ENCODE measurements at regions not wholly inside any gene's neighbourhood (a gene's known extent, or its start where the extent isn't known, plus 50 kb on each side); places are given as distances from the start of the nearest gene placed in this dataset.

GRCh38 chr15:97837896-97838295, 122.6 kb upstream of the ARRDC4 start:
- TF ChIP-seq REST (IDR thresholded peaks at IDR 0.05; ENCODE audit: low read depth) (no peak), EGR1 (IDR thresholded peaks at IDR 0.05) (no peak), RAD21 (IDR thresholded peaks at IDR 0.05; ENCODE audit: low read depth) (no peak), ZBTB7A (IDR thresholded peaks at IDR 0.05; ENCODE audit: low read depth) (no peak), MAX (IDR thresholded peaks at IDR 0.05) (no peak), TAF1 (IDR thresholded peaks at IDR 0.05; ENCODE audit: low read depth) (no peak), CEBPB (IDR thresholded peaks at IDR 0.05) (no peak), TEAD4 (IDR thresholded peaks at IDR 0.05) (no peak), FOXM1 (IDR thresholded peaks at IDR 0.05; ENCODE audit: borderline replicate concordance, low read depth) (no peak), YY1 (IDR thresholded peaks at IDR 0.05; ENCODE audit: low read depth) (no peak), CREB1 (IDR thresholded peaks at IDR 0.05; ENCODE audit: low read depth) (no peak), NFIC (IDR thresholded peaks at IDR 0.05) (no peak), TCF12 (IDR thresholded peaks at IDR 0.05; ENCODE audit: low read depth) (no peak), USF1 (IDR thresholded peaks at IDR 0.05) (no peak), EP300 (IDR thresholded peaks at IDR 0.05; ENCODE audit: borderline replicate concordance) (no peak)

GRCh38 chr15:97838606-97839210, 121.8 kb upstream of the ARRDC4 start:
- TF ChIP-seq TAF1 (IDR thresholded peaks at IDR 0.05; ENCODE audit: low read depth) (no peak), EP300 (IDR thresholded peaks at IDR 0.05; ENCODE audit: borderline replicate concordance) (no peak), RAD21 (IDR thresholded peaks at IDR 0.05; ENCODE audit: low read depth) (no peak), REST (IDR thresholded peaks at IDR 0.05; ENCODE audit: low read depth) (no peak), USF1 (IDR thresholded peaks at IDR 0.05) (no peak)

DNA sequence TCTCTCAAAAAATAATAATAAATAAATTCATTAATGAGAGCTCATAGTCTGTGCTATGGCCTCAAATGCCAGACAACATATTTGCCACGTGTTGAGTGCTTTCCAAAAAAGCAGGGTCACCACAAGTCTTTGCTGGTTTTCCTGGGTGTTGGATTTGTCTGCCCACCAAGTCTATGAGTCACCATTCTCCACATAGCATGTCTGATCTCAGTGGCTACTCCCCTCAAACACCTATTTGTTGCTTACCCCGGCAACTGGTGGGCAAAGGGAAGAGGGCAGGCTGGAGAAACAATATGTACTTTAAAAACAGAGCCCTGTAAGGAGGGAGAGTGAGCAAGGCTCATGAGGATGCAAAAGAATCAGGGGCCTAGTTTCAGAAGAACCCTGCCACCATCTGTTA, 120.0 kb upstream of the ARRDC4 start:
- no peak for TF ChIP-seq CEBPB (IDR thresholded peaks at IDR 0.05)
- no peak for TF ChIP-seq YY1 (IDR thresholded peaks at IDR 0.05; ENCODE audit: low read depth)

DNA sequence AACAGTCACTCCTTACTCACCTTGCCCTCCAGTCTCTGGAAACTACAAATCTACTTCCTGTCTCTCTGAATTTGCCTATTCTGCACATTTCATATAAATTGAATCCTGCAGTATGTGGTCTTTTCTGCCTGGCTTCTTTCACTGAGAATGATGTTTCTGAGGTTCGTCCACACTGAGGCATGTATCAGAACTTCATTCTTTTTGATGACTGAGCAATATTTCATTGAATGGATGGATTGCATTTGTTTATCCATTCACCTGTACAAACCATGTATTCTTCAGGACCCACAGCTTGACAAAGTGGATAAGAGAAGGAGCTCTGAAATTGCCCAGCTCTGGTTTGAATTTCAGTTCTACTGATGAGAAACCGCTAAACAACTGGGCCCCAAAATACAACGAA, 118.9 kb upstream of the ARRDC4 start:
- TF ChIP-seq EGR1 (IDR thresholded peaks at IDR 0.05) (no peak), RAD21 (IDR thresholded peaks at IDR 0.05; ENCODE audit: low read depth) (no peak), CREB1 (IDR thresholded peaks at IDR 0.05; ENCODE audit: low read depth) (no peak), TEAD4 (IDR thresholded peaks at IDR 0.05) (no peak), ZBTB7A (IDR thresholded peaks at IDR 0.05; ENCODE audit: low read depth) (no peak), REST (IDR thresholded peaks at IDR 0.05; ENCODE audit: low read depth) (no peak), MAX (IDR thresholded peaks at IDR 0.05) (no peak)

- TF ChIP-seq EP300 (IDR thresholded peaks at IDR 0.05; ENCODE audit: borderline replicate concordance): no peak
- TF ChIP-seq EGR1 (IDR thresholded peaks at IDR 0.05): no peak
- no peak for TF ChIP-seq NFIC (IDR thresholded peaks at IDR 0.05)
- no peak for TF ChIP-seq TAF1 (IDR thresholded peaks at IDR 0.05; ENCODE audit: low read depth)
- TF ChIP-seq TCF12 (IDR thresholded peaks at IDR 0.05; ENCODE audit: low read depth): no peak
- no peak for TF ChIP-seq ZBTB7A (IDR thresholded peaks at IDR 0.05; ENCODE audit: low read depth)
- no peak for TF ChIP-seq CREB1 (IDR thresholded peaks at IDR 0.05; ENCODE audit: low read depth)
- TF ChIP-seq TEAD4 (IDR thresholded peaks at IDR 0.05): no peak
- TF ChIP-seq YY1 (IDR thresholded peaks at IDR 0.05; ENCODE audit: low read depth): no peak
- TF ChIP-seq MAX (IDR thresholded peaks at IDR 0.05): no peak
- TF ChIP-seq REST (IDR thresholded peaks at IDR 0.05; ENCODE audit: low read depth): no peak
- no peak for TF ChIP-seq FOXM1 (IDR thresholded peaks at IDR 0.05; ENCODE audit: borderline replicate concordance, low read depth)
- TF ChIP-seq USF1 (IDR thresholded peaks at IDR 0.05): no peak
These were observed 111.3 kb upstream of the ARRDC4 start for GRCh38 chr15:97849183-97849582.
